LNCaP clone FGC (cell line): ENCODE measurements at regions not wholly inside any gene's neighbourhood (a gene's known extent, or its start where the extent isn't known, plus 50 kb on each side); places are given as distances from the start of the nearest gene placed in this dataset.
A peak's percentile ranks its signal among the peaks of the same experiment; 100 is the strongest.

ENCODE experiments used
- DNase-seq: peaks from one replicate; pipeline ENCODE4 v3.0.0-alpha.2; 2011; ENCODE audit warnings: low read depth
- H3K4me3 ChIP-seq: 2 replicates; pipeline ENCODE4 v1.5.1; 2011; ENCODE audit warnings: mild to moderate bottlenecking, low read depth, low read length, control low read depth
- TF ChIP-seq, protein P1 (sequence below): IDR thresholded peaks from 2 replicates; pipeline ENCODE4 v1.5.1; 2012; ENCODE audit warnings: mild to moderate bottlenecking; ENCODE audit not compliant: control insufficient read depth, insufficient read depth; ENCODE audit errors: extremely low read depth

- TF ChIP-seq, protein P1, sequence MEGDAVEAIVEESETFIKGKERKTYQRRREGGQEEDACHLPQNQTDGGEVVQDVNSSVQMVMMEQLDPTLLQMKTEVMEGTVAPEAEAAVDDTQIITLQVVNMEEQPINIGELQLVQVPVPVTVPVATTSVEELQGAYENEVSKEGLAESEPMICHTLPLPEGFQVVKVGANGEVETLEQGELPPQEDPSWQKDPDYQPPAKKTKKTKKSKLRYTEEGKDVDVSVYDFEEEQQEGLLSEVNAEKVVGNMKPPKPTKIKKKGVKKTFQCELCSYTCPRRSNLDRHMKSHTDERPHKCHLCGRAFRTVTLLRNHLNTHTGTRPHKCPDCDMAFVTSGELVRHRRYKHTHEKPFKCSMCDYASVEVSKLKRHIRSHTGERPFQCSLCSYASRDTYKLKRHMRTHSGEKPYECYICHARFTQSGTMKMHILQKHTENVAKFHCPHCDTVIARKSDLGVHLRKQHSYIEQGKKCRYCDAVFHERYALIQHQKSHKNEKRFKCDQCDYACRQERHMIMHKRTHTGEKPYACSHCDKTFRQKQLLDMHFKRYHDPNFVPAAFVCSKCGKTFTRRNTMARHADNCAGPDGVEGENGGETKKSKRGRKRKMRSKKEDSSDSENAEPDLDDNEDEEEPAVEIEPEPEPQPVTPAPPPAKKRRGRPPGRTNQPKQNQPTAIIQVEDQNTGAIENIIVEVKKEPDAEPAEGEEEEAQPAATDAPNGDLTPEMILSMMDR, result no peak
- H3K4me3 ChIP-seq, result no peak overlapping the region
- no peak for DNase-seq
Measured at GRCh38 chr1:239792157-239792556, 299.5 kb upstream of the FMN2 start.

DNA sequence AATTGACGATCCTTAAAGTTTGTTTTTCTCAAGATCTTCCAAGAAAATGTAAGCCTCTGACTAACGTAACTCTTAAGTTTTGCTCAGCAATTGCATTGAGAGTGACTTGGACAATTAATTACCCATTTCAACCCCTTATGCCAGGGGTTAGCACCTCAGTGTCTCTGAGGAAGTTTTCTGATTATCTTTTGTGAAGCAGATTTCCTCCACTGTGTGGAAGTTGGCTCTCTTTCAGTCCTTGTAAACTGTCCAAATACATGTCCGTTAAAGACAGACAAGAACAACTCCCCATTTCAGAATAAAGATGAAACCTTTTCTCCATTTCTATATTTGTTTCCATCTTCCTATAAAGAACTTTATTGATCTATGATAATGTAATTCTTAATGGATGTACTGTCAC is 296.4 kb upstream of the FMN2 start:
- DNase-seq, result peak; percentile 4
- no peak overlapping the region for H3K4me3 ChIP-seq
- TF ChIP-seq, protein P1, result no peak

DNA sequence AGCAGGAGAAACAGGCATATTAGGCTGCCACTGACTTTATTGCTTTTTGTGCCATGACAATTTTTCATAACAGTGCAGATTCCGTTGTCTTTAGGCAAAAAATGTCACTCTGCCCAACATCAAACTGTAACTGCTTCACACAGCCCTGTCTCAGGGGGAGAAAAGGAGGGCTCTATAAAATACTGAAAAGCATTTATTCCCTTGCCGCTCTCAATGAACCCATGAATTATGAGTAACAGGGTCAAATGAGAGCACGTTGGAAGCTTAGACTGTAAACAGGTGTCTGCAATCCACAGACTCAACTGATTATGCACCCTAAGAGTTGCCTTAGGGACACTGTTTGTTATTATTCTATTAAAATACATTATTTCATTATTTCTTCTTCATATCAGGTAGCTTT is 292.1 kb upstream of the FMN2 start:
- no peak for DNase-seq
- TF ChIP-seq, protein P1, result no peak
- H3K4me3 ChIP-seq, result no peak overlapping the region

DNA sequence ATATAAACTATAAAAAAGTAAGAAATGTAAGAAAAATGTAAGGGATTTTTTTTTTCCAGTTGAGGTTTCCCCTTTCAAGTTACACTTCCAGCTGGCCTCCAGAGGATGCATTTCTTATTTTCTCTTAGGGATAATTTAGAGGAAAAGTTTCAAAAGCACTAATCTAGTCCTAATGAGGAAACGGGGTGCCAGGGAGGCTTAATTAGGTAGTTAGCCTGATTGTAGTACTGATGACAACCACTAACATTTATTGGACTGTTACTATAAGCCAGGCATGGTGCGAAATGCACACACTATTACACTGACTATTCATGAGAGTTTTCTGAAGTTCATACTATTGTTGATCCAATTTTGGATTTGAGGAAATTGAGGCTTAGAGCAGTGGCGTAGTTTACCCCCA is 290.8 kb upstream of the FMN2 start:
- no peak overlapping the region for H3K4me3 ChIP-seq
- DNase-seq, result no peak
- TF ChIP-seq, protein P1, result no peak

DNA sequence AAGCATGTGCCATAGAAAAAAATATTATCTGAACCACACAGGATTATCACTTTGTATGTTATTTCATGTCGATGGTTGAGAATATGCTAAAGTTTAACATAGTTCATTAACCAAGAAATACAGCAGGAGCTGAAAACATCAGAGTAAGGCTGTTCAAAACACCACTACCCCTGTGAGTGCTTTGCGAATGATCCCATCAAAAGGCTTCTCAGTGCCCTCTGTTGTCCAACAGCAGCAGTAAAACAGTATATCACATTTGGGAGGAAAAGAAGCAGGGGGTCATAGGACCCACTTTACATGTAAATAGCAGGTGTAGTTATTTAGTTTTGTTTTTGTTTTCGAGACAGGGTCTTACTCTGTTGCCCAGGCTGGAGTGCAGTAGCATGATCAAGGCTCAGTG is 289.4 kb upstream of the FMN2 start:
- TF ChIP-seq, protein P1, result no peak
- DNase-seq, result no peak
- H3K4me3 ChIP-seq, result no peak overlapping the region

GRCh38 chr1:239803781-239804180 is 287.9 kb upstream of the FMN2 start:
- TF ChIP-seq, protein P1, result no peak
- DNase-seq, result no peak
- H3K4me3 ChIP-seq, result no peak overlapping the region

- no peak overlapping the region for H3K4me3 ChIP-seq
- TF ChIP-seq, protein P1, result no peak
- no peak for DNase-seq
Measured at GRCh38 chr1:239804266-239804665, 287.4 kb upstream of the FMN2 start.
